Heart right ventricle (tissue), 16 donors: ENCODE measurements at regions not wholly inside any gene's neighbourhood (a gene's known extent, or its start where the extent isn't known, plus 50 kb on each side); places are given as distances from the start of the nearest gene placed in this dataset.
"Not testable (repeated sequence)": the region's sequence is repeated elsewhere in the genome, so short reads cannot be mapped to it uniquely, and the experiment has no call there.

Experiments
- ATAC-seq, 8 donors: fragments of 200-7000 bp; cut with Tn5 transposase; one replicate each; pipeline ENCODE4 v1.9.1; 2020; ENCODE audit warnings: mild to moderate bottlenecking in 8 of 8, moderate library complexity in 8 of 8, moderate number of reproducible peaks in 1 of 8
- DNase-seq, 2 donors: peaks; one replicate each; pipeline ENCODE4 v3.0.0-alpha.2; 2020
- H3K27ac ChIP-seq, 10 donors: fragments of 200-600 bp; sonication (generic) in 2 of 10; one replicate each; pipeline versions ENCODE4 v1.5.0 to v1.8.0; 2020 to 2022; ENCODE audit warnings: mild to moderate bottlenecking in 3 of 10
- H3K27me3 ChIP-seq, 7 donors: fragments of 200-600 bp; one replicate each; pipeline ENCODE4 v1.8.0; 2021 to 2022; ENCODE audit warnings: mild to moderate bottlenecking in 2 of 7
- H3K36me3 ChIP-seq, 9 donors: fragments of 200-600 bp; sonication (generic) in 1 of 9; one replicate each; pipeline versions ENCODE4 v1.5.0 to v1.8.0; 2020 to 2022; ENCODE audit warnings: mild to moderate bottlenecking in 2 of 9
- H3K4me1 ChIP-seq, 9 donors: fragments of 200-600 bp; sonication (generic) in 1 of 9; one replicate each; pipeline versions ENCODE4 v1.5.0 to v1.8.0; 2020 to 2022; ENCODE audit warnings: mild to moderate bottlenecking in 4 of 9
- H3K4me3 ChIP-seq, 10 donors: fragments of 200-600 bp; sonication (generic) in 2 of 10; one replicate each; pipeline versions ENCODE4 v1.5.0 to v1.8.0; 2020 to 2022; ENCODE audit warnings: mild to moderate bottlenecking in 7 of 10, moderate library complexity in 2 of 10
- H3K9me3 ChIP-seq, 11 donors: fragments of 200-600 bp in 10 of 11; sonication (generic) in 2 of 11; one replicate each; pipeline versions ENCODE4 v1.5.0 to v1.8.0; 2013 to 2022; ENCODE audit warnings: mild to moderate bottlenecking in 2 of 11, control low read depth in 1 of 11, moderate library complexity in 1 of 11
- CTCF ChIP-seq, 9 donors: fragments of 200-600 bp; sonication (generic) in 2 of 9; IDR thresholded peaks; one replicate each; pipeline versions ENCODE4 v1.5.0 to v1.8.0; 2021 to 2022; ENCODE audit warnings: antibody characterized with exemption in 9 of 9, mild to moderate bottlenecking in 5 of 9, moderate library complexity in 1 of 9
- WGBS, 2 donors: extraction: QIAGEN DNeasy Blood & Tissue Kit; methylation state at CpG; one replicate each; pipeline ENCODE4 v1.1.7; 2013; ENCODE audit warnings: inconsistent platforms in 1 of 2; 5-methylcytosine and 5-hydroxymethylcytosine counted together
- intact Hi-C, 10 donors: fragments of 100-400 bp; cut with DNase I; formaldehyde crosslinking; loops; one replicate each; pipeline versions ENCODE4 v1.11.1 to v1.14.2; 2022
- donor health status: Arrhythmogenic right ventricular cardiomyopathy.
- donor health status: ischemic (EF 13 %, LVEDD 7.1; RV severe dilation, severe dysfunction).
- donor health status: healthy with polysubstance abuse.
- donor health status: DM: no; HTN: yes; CAD: no.
- donor health status: DM: no; HTN: no; CAD: no.
- donor health status: ischemic (EF 25% LVEDD 6.9; RV normal size, moderate dysfunction).
- donor health status: ischemic (EF 25% LVEDD 5.7; RV mildly dilated, moderate dysfunction).
- donor health status: healthy.
- donor health status: DM: yes; HTN: yes; CAD: no.
- donor health status: Ischemic cardiomyopathy.
- donor health status: ischemic (EF 35%, LVEDD 5.7; RV mildly dilated, moderate dysfunction).
- donor health status: nonischemic (EF 11% LVEDD 7.7; RV severe dilation, severe dysfunction).
- donor health status: DM: yes; HTN: yes; CAD: no.
- donor health status: PGD.
- donor health status: ischemic (EF 29% LVEDD 5.4; RV normal size, mild dysfunction).
- donor health status: nonischemic (EF 23%, LVEDD 6.1; RV moderate dilation, normal function).

GRCh38 chr9:3735251-3735650 lies 209.4 kb upstream of the RFX3 start:
- no peaks in the 10 kb centered on the region for H3K36me3 ChIP-seq
- no peak overlapping the region for H3K27ac ChIP-seq
- WGBS, 2 donors = 62 to 64% methylated on average over 4 of the region's 4 CpGs
- TF ChIP-seq CTCF (IDR thresholded peaks at IDR 0.05) = no peak
- H3K9me3 ChIP-seq = no peaks in the 10 kb centered on the region
- H3K27me3 ChIP-seq = no peaks in the 10 kb centered on the region
- no peak for ATAC-seq
- DNase-seq = no peak
- intact Hi-C loops = loop anchor here (10.0 kb wide), 5 partner anchors 270 to 610 kb away; no protein-coding TSS in a partner anchor
- H3K4me3 ChIP-seq = no peak overlapping the region
- H3K4me1 ChIP-seq = peaks cover 0 to 23% (median 6%) of the 10 kb centered on the region in 9 donors

GRCh38 chr9:3733527-3734262 lies 207.9 kb upstream of the RFX3 start:
- intact Hi-C loops = loop anchor here (2.0 to 10.0 kb wide), 11 partner anchors 269 to 644 kb away; no protein-coding TSS in a partner anchor
- H3K36me3 ChIP-seq, H3K27ac ChIP-seq, H3K4me3 ChIP-seq, H3K9me3 ChIP-seq, H3K27me3 ChIP-seq: not testable (repeated sequence)
- ATAC-seq = peak in 1 of 8 donors; percentile 35
- H3K4me1 ChIP-seq = peaks cover 0 to 23% (median 6%) of the 10 kb centered on the region in 9 donors
- DNase-seq = peak in 1 of 2 donors; percentile 23
- WGBS, 2 donors = 75 to 87% methylated on average over 54 to 56 of the region's 56 CpGs

DNA sequence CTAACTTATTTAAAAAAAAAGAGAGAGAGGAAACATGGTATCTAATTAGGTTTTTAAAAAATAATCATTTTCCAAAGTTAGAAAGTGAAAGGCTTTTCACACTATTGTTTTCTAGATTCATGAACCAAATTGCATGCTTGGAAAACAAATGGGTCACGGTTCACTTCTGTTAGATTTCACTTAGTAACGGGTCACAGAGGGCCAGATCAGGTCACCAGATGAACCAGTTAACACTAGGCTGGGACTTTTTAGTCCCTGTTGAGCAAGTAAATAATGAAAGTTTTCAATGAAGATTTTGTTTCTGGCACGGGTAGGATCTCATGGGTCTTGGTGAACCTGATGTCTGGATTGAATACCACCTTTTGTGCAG lies 207.2 kb upstream of the RFX3 start:
- Histone ChIP-seq H3K27ac (peak overlapping the region in 2 of 10 donors; percentile 32 to 50), H3K27me3 (no peaks in the 10 kb centered on the region)
- intact Hi-C loops = loop anchor here (2.0 to 10.0 kb wide), 11 partner anchors 268 to 644 kb away; no protein-coding TSS in a partner anchor

GRCh38 chr9:3732077-3733038 lies 206.6 kb upstream of the RFX3 start:
- H3K4me3 ChIP-seq = peak overlapping the region in 7 of 10 donors; percentile 8 to 38 (median 22)
- DNase-seq = peak in 1 of 2 donors; percentile 53
- peak; percentile 88 to 97 (median 95) for ATAC-seq
- H3K27me3 ChIP-seq = no peaks in the 10 kb centered on the region
- peaks cover 0 to 23% (median 6%) of the 10 kb centered on the region in 9 donors for H3K4me1 ChIP-seq
- peak; percentile 36 to 84 (median 78) for TF ChIP-seq CTCF (IDR thresholded peaks at IDR 0.05)
- WGBS, 2 donors = 35 to 43% methylated on average over 7 of the region's 7 CpGs
- intact Hi-C loops = loop anchor here (1.0 to 10.0 kb wide), 12 partner anchors 268 to 645 kb away; no protein-coding TSS in a partner anchor
- no peaks in the 10 kb centered on the region for H3K36me3 ChIP-seq
- peak overlapping the region in 5 of 10 donors; percentile 4 to 51 (median 42) for H3K27ac ChIP-seq
- no peaks in the 10 kb centered on the region for H3K9me3 ChIP-seq

More for the DNA sequence above, 207.2 kb upstream of the RFX3 start:
- WGBS, 2 donors = 34 to 56% methylated on average over 3 of the region's 3 CpGs
- H3K36me3 ChIP-seq = no peaks in the 10 kb centered on the region
- DNase-seq (no peak), ATAC-seq (no peak)
- peaks cover 0 to 23% (median 6%) of the 10 kb centered on the region in 9 donors for H3K4me1 ChIP-seq
- H3K4me3 ChIP-seq = no peak overlapping the region
- H3K9me3 ChIP-seq = no peaks in the 10 kb centered on the region
- TF ChIP-seq CTCF (IDR thresholded peaks at IDR 0.05) = no peak
